Vagina (tissue), 2 donors: ENCODE measurements at regions not wholly inside any gene's neighbourhood (a gene's known extent, or its start where the extent isn't known, plus 50 kb on each side); places are given as distances from the start of the nearest gene placed in this dataset.

ENCODE experiments used
- DNase-seq, 2 donors: peaks; one replicate each; pipeline ENCODE4 v3.0.0-alpha.2; 2017; ENCODE audit errors: extremely low spot score in 2 of 2
- H3K27ac ChIP-seq: fragments of 200-600 bp; sonication (generic); one replicate; pipeline ENCODE4 v1.5.1; 2019
- H3K27me3 ChIP-seq: fragments of 200-600 bp; sonication (generic); one replicate; pipeline ENCODE4 v1.5.1; 2019
- H3K36me3 ChIP-seq, 2 donors: fragments of 200-600 bp; sonication (generic); one replicate each; pipeline ENCODE4 v1.5.1; 2017 to 2019
- H3K4me1 ChIP-seq: fragments of 200-600 bp; sonication (generic); one replicate; pipeline ENCODE4 v1.5.1; 2019
- H3K4me3 ChIP-seq, 2 donors: fragments of 200-600 bp; sonication (generic); 1 replicate in 1 of 2; 2 replicates in 1 of 2; pipeline ENCODE4 v1.5.1; 2016 to 2019
- H3K9me3 ChIP-seq: fragments of 200-600 bp; sonication (generic); one replicate; pipeline ENCODE4 v1.5.1; 2019
- POLR2A ChIP-seq, 2 donors: fragments of 450-650 bp; IDR thresholded peaks; one replicate each; pipeline ENCODE4 v1.6.1; 2017; ENCODE audit warnings: antibody characterized with exemption in 2 of 2, mild to moderate bottlenecking in 2 of 2, moderate library complexity in 2 of 2
- POLR2AphosphoS5 ChIP-seq, 2 donors: sonication (generic); formaldehyde crosslinking; IDR thresholded peaks; one replicate each; pipeline ENCODE4 v1.9.0; 2017; ENCODE audit warnings: antibody characterized with exemption in 2 of 2, mild to moderate bottlenecking in 2 of 2, low read depth in 1 of 2; ENCODE audit not compliant: insufficient read depth in 1 of 2
- intact Hi-C: fragments of 100-400 bp; cut with DNase I; formaldehyde crosslinking; loops from one replicate; pipeline ENCODE4 v1.15.1; 2023
- TF ChIP-seq, protein P1 (sequence below), 3 experiments: fragments of 450-650 bp in 2 of 3; fragments of 200-600 bp in 1 of 3; sonication (generic) in 1 of 3; IDR thresholded peaks; one replicate each; pipeline ENCODE4 v1.5.1; 2017 to 2019; ENCODE audit warnings: antibody characterized with exemption in 3 of 3, mild to moderate bottlenecking in 2 of 3, moderate library complexity in 2 of 3

DNA sequence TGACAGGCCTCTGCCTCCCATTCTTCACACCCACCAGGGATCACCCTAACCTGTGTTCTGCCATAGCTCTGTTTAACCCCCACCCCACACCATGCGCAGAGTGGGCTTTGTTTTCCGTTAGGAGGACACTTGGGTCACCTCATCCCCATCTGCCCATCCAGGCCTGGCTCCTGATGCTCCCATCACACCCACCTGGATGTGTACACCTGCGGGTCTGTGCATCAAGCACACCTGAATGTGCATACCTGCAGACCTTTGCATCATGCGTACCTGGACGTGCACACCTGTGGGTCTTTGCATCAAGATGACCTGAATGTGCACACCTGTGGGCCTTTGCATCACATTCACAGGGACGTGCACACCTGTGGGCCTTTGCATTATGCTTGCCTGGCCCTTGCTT, 835.8 kb upstream of the TMEM132C start:
- no peaks in the 10 kb centered on the region for H3K36me3 ChIP-seq
- intact Hi-C loops, result no loop called here
- DNase-seq, result peak in 1 of 2 donors; percentile 67

DNA sequence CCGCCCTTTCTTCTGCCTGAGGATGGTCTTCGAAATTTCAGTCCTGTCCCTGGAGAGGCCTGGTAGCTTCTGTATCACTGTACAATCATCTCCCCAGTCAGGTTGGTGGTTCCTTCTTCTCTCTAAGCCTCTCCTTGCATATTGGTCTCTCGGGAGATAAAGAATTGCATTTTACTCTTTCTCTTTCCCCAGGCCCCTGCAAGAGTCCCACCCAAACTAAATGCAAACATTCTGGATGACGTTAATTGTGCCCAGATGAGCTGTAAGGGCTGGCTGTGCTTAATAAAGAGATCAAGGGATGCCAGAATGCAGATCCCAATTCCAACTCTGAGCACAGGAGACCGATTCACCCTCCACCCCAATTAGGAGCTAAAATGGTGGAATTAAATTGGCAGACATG, 835.4 kb upstream of the TMEM132C start:
- Histone ChIP-seq H3K9me3 (no peaks in the 10 kb centered on the region), H3K36me3 (no peaks in the 10 kb centered on the region), H3K27me3 (no peaks in the 10 kb centered on the region), H3K4me1 (no peaks in the 10 kb centered on the region), H3K27ac (no peak overlapping the region), H3K4me3 (no peak overlapping the region)
- no peak for DNase-seq
- TF ChIP-seq POLR2A (IDR thresholded peaks at IDR 0.05), result no peak
- TF ChIP-seq POLR2AphosphoS5 (IDR thresholded peaks at IDR 0.05; ENCODE audit: insufficient read depth in 1 of 2, low read depth in 1 of 2), result no peak
- TF ChIP-seq, protein P1, sequence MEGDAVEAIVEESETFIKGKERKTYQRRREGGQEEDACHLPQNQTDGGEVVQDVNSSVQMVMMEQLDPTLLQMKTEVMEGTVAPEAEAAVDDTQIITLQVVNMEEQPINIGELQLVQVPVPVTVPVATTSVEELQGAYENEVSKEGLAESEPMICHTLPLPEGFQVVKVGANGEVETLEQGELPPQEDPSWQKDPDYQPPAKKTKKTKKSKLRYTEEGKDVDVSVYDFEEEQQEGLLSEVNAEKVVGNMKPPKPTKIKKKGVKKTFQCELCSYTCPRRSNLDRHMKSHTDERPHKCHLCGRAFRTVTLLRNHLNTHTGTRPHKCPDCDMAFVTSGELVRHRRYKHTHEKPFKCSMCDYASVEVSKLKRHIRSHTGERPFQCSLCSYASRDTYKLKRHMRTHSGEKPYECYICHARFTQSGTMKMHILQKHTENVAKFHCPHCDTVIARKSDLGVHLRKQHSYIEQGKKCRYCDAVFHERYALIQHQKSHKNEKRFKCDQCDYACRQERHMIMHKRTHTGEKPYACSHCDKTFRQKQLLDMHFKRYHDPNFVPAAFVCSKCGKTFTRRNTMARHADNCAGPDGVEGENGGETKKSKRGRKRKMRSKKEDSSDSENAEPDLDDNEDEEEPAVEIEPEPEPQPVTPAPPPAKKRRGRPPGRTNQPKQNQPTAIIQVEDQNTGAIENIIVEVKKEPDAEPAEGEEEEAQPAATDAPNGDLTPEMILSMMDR (IDR thresholded peaks at IDR 0.05), result no peak
- intact Hi-C loops, result no loop called here

More for the DNA sequence above, 835.8 kb upstream of the TMEM132C start:
- TF ChIP-seq, protein P1 (IDR thresholded peaks at IDR 0.05), result no peak
- TF ChIP-seq POLR2A (IDR thresholded peaks at IDR 0.05), result no peak
- TF ChIP-seq POLR2AphosphoS5 (IDR thresholded peaks at IDR 0.05; ENCODE audit: insufficient read depth in 1 of 2, low read depth in 1 of 2), result no peak
- Histone ChIP-seq H3K4me1 (no peaks in the 10 kb centered on the region), H3K9me3 (no peaks in the 10 kb centered on the region), H3K27me3 (no peaks in the 10 kb centered on the region), H3K4me3 (no peak overlapping the region), H3K27ac (no peak overlapping the region)

DNA sequence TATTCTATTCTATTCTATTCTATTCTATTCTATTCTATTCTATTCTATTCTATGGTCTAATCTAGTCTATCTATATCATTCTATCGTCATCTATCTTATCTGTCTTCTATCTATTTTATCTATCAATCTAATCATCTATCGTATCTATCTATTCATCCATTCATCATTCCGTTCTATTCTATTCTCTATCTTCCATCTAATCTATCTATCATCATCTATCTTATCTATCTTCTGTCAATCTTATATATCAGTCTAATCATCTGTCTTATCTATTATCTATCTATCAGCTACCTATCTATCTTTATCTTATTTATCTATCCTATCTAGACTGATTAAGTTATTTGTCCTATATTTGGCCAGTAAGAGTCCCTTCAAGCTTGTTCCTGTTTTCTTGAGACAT, 831.5 kb upstream of the TMEM132C start:
- no peaks in the 10 kb centered on the region for H3K27me3 ChIP-seq
- H3K4me1 ChIP-seq, result no peaks in the 10 kb centered on the region
- intact Hi-C loops, result no loop called here
- no peak for DNase-seq
- H3K9me3 ChIP-seq, result no peaks in the 10 kb centered on the region
- TF ChIP-seq POLR2A (IDR thresholded peaks at IDR 0.05) (no peak), POLR2AphosphoS5 (IDR thresholded peaks at IDR 0.05; ENCODE audit: insufficient read depth in 1 of 2, low read depth in 1 of 2) (no peak)
- TF ChIP-seq, protein P1 (IDR thresholded peaks at IDR 0.05), result no peak
- no peak overlapping the region for H3K27ac ChIP-seq
- no peak overlapping the region for H3K4me3 ChIP-seq
- no peaks in the 10 kb centered on the region for H3K36me3 ChIP-seq

DNA sequence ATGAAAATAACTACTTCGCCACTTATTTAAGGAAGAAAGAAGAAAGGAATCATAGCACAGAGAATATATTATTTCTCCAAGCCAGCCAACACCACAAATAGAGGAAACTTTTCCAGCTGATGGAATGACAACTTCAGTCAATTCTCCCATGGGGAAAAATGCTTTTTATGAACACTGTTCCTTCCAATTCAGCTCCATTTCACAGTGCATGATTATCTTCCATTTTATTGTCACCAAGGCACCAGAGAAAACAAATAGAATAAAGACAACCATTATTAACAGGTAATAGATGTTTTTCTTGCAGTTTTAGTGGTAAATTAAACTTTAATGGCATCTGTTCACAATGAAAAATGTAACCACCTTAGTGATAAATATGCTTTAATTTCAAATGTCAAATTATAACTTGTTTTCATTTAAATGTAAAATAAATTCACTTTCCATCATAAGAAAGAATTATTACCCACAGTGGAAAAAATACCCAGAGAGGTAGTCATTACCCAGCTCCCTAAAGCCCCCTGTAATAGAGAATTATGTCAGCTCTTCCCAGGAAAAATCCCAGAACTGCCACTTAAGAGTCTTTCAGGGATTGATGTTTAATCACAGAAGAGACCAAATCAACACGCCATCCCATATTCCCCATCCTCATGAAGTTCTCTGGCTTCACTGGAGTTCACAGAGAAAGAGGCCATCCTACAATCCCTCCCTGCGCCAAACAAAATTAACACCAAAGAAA, 828.3 kb upstream of the TMEM132C start:
- H3K4me1 ChIP-seq, result no peaks in the 10 kb centered on the region
- no peaks in the 10 kb centered on the region for H3K36me3 ChIP-seq
- no peaks in the 10 kb centered on the region for H3K27me3 ChIP-seq
- no peaks in the 10 kb centered on the region for H3K9me3 ChIP-seq
- intact Hi-C loops, result no loop called here
- H3K4me3 ChIP-seq, result no peak overlapping the region
- TF ChIP-seq POLR2AphosphoS5 (IDR thresholded peaks at IDR 0.05; ENCODE audit: insufficient read depth in 1 of 2, low read depth in 1 of 2) (no peak), POLR2A (IDR thresholded peaks at IDR 0.05) (no peak)
- TF ChIP-seq, protein P1 (IDR thresholded peaks at IDR 0.05), result no peak
- no peak for DNase-seq
- no peak overlapping the region for H3K27ac ChIP-seq

DNA sequence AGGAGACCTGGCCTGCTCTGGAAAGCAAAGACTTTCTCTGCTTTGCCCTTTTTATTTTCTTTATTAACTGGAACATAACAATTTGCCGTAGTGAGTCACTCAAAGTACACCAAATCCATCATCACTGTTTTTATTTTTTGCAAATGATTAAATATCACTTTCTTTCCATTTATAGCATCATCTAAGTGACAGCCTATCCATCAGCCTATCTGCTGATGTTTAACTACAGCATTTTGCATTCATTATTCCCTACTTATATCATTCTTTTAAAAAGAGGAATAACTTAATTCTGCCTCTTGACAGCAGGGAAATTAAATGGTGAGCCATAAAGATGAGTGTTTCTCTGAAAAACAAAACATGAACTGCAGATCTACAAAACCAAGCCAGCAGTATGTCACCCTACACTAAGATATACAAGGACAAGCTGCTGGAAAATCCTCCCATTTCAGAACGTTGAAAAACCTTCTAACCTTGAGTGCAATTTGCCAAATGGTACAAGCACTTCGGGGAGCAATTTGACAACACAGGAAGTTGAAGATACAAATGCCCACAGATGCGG, 821.3 kb upstream of the TMEM132C start:
- TF ChIP-seq, protein P1 (IDR thresholded peaks at IDR 0.05), result no peak
- TF ChIP-seq POLR2A (IDR thresholded peaks at IDR 0.05) (no peak), POLR2AphosphoS5 (IDR thresholded peaks at IDR 0.05; ENCODE audit: insufficient read depth in 1 of 2, low read depth in 1 of 2) (no peak)
- no peak for DNase-seq
- intact Hi-C loops, result no loop called here
- H3K36me3 ChIP-seq, result no peaks in the 10 kb centered on the region
- H3K4me1 ChIP-seq, result no peaks in the 10 kb centered on the region
- H3K27me3 ChIP-seq, result no peaks in the 10 kb centered on the region
- no peaks in the 10 kb centered on the region for H3K9me3 ChIP-seq
- no peak overlapping the region for H3K27ac ChIP-seq
- no peak overlapping the region for H3K4me3 ChIP-seq
